HFFc6 (cell line): ENCODE measurements at regions not wholly inside any gene's neighbourhood (a gene's known extent, or its start where the extent isn't known, plus 50 kb on each side); places are given as distances from the start of the nearest gene placed in this dataset.
A peak's percentile ranks its signal among the peaks of the same experiment; 100 is the strongest.

Source experiments
- DNase-seq: peaks from one replicate; pipeline ENCODE4 v3.0.0-alpha.2; 2018
- H3K27ac Mint-ChIP-seq: 2 replicates; pipeline ENCODE4 v1.8.0; 2020; ENCODE audit warnings: mild to moderate bottlenecking, mixed read lengths
- H3K27me3 Mint-ChIP-seq: 2 replicates; pipeline ENCODE4 v1.8.0; 2021; ENCODE audit warnings: mild to moderate bottlenecking, moderate library complexity, mixed read lengths; ENCODE audit not compliant: insufficient read depth
- H3K36me3 Mint-ChIP-seq: 2 replicates; pipeline ENCODE4 v1.8.0; 2021; ENCODE audit warnings: low read depth, mixed read lengths
- H3K4me1 Mint-ChIP-seq: 2 replicates; pipeline ENCODE4 v1.8.0; 2020; ENCODE audit warnings: low read depth, mixed read lengths
- H3K4me3 Mint-ChIP-seq: 2 replicates; pipeline ENCODE4 v1.8.0; 2020; ENCODE audit warnings: mild to moderate bottlenecking, moderate library complexity, mixed read lengths
- H3K9me3 Mint-ChIP-seq: 2 replicates; pipeline ENCODE4 v1.8.0; 2020; ENCODE audit warnings: mild to moderate bottlenecking, mixed read lengths
- CTCF ChIP-seq: fragments of 200-600 bp; sonication (generic); IDR thresholded peaks from 2 replicates; pipeline ENCODE4 v1.5.0; 2021; ENCODE audit warnings: antibody characterized with exemption, mild to moderate bottlenecking

- Mint-ChIP-seq H3K9me3 (no peaks in the 10 kb centered on the region), H3K27me3 (peaks cover 4% of the 10 kb centered on the region), H3K27ac (no peak overlapping the region), H3K4me1 (peaks cover 8% of the 10 kb centered on the region), H3K36me3 (no peaks in the 10 kb centered on the region), H3K4me3 (no peak overlapping the region)
- no peak for DNase-seq
- TF ChIP-seq CTCF, result no peak
These were observed 381.7 kb upstream of the JARID2 start for GRCh38 chr6:14863902-14864850.

- Mint-ChIP-seq H3K36me3 (no peaks in the 10 kb centered on the region), H3K4me1 (peaks cover 8% of the 10 kb centered on the region), H3K4me3 (no peak overlapping the region), H3K27ac (peak overlapping the region; percentile 2; the same call in 1 of the 2 replicates), H3K9me3 (no peaks in the 10 kb centered on the region), H3K27me3 (peaks cover 12% of the 10 kb centered on the region)
- no peak for TF ChIP-seq CTCF
- no peak for DNase-seq
These were observed 380.3 kb upstream of the JARID2 start for GRCh38 chr6:14865531-14866100.

- Mint-ChIP-seq H3K9me3 (no peaks in the 10 kb centered on the region), H3K4me1 (peaks cover 8% of the 10 kb centered on the region), H3K27me3 (peaks cover 15% of the 10 kb centered on the region), H3K36me3 (no peaks in the 10 kb centered on the region), H3K4me3 (no peak overlapping the region), H3K27ac (no peak overlapping the region)
- TF ChIP-seq CTCF, result no peak
- DNase-seq, result no peak
These were observed 378.1 kb upstream of the JARID2 start for GRCh38 chr6:14867802-14868201.

- no peak for TF ChIP-seq CTCF
- Mint-ChIP-seq H3K9me3 (no peaks in the 10 kb centered on the region), H3K4me1 (peaks cover 7% of the 10 kb centered on the region), H3K27me3 (peaks cover 18% of the 10 kb centered on the region), H3K4me3 (no peak overlapping the region), H3K27ac (no peak overlapping the region), H3K36me3 (no peaks in the 10 kb centered on the region)
- DNase-seq, result no peak
These were observed 374.6 kb upstream of the JARID2 start for GRCh38 chr6:14871221-14871620.

GRCh38 chr6:14873101-14873500, 372.8 kb upstream of the JARID2 start:
- peaks cover 18% of the 10 kb centered on the region for H3K27me3 Mint-ChIP-seq
- DNase-seq, result no peak
- no peak overlapping the region for H3K4me3 Mint-ChIP-seq
- no peaks in the 10 kb centered on the region for H3K9me3 Mint-ChIP-seq
- H3K36me3 Mint-ChIP-seq, result no peaks in the 10 kb centered on the region
- no peak overlapping the region for H3K27ac Mint-ChIP-seq
- no peak for TF ChIP-seq CTCF
- H3K4me1 Mint-ChIP-seq, result peaks cover 26% of the 10 kb centered on the region
